Activated naive CD4-positive, alpha-beta T cell treated with anti-CD3 and anti-CD28 coated beads, Interleukin-2, amount 10 ng/mL, durations not matched to agents 7 days and 5 days (primary cell): ENCODE measurements at regions not wholly inside any gene's neighbourhood (a gene's known extent, or its start where the extent isn't known, plus 50 kb on each side); places are given as distances from the start of the nearest gene placed in this dataset.
"Not testable (repeated sequence)": the region's sequence is repeated elsewhere in the genome, so short reads cannot be mapped to it uniquely, and the experiment has no call there.

Source experiments
- CTCF ChIA-PET: fragments of 350-600 bp; sonication (Branson Sonifier 250); formaldehyde crosslinking; loops from one replicate; lab custom pipeline; 2021; ENCODE audit warnings: antibody characterized with exemption; lab: Charles Lee
- DNase-seq: peaks from one replicate; pipeline ENCODE4 v3.0.0-alpha.2; 2020
- H3K27ac Mint-ChIP-seq: one replicate; pipeline ENCODE4 v1.8.0; 2021; ENCODE audit warnings: mild to moderate bottlenecking, moderate library complexity, mixed read lengths
- H3K27me3 Mint-ChIP-seq: one replicate; pipeline ENCODE4 v1.8.0; 2021; ENCODE audit warnings: mild to moderate bottlenecking, mixed read lengths
- H3K36me3 Mint-ChIP-seq: one replicate; pipeline ENCODE4 v1.8.0; 2021; ENCODE audit warnings: mixed read lengths
- H3K4me1 Mint-ChIP-seq: one replicate; pipeline ENCODE4 v1.8.0; 2021; ENCODE audit warnings: mixed read lengths
- H3K4me3 Mint-ChIP-seq: one replicate; pipeline ENCODE4 v1.8.0; 2021; ENCODE audit warnings: mild to moderate bottlenecking, moderate library complexity, mixed read lengths
- H3K9me3 Mint-ChIP-seq: one replicate; pipeline ENCODE4 v1.8.0; 2021; ENCODE audit warnings: mixed read lengths

DNA sequence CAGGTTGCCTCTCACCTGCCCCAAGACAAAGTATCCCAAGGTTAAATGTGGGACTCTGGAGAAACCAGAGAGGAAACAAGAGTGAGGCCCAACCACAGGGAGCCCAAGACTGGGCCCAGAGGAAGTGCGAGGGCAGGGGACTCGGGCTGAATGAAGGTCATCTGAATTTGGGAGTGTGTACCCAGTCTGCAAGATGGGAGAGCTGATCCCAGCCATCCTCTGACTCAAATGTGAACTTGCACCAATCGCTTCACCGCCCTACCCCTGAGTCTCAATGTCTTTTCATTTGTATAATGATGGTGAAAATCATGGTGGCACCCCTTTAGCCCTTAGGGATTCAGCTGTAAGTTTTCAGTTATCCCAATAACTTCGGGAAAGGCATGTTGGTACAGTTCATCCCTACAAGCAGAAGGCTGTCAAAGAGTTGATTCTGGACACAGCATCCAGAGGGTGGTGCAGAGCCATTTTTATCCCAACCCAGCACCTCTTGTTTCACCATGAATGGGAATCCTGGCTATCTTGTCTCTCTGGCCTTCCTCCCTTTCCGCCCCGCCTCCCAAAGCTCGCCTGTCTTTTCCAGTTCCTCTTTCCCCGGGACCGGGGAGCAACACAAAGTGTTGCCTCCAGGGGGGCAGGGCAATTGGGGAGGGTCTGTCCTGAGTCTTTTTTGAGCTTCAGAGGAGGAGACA is 123.4 kb downstream of the NUFIP1 start:
- Mint-ChIP-seq H3K36me3 (no peaks in the 10 kb centered on the region), H3K27ac (no peak overlapping the region), H3K27me3 (peaks cover 14% of the 10 kb centered on the region), H3K4me3 (no peak overlapping the region), H3K9me3 (no peaks in the 10 kb centered on the region), H3K4me1 (no peaks in the 10 kb centered on the region)
- CTCF ChIA-PET, result no interaction called here
- no peak for DNase-seq

DNA sequence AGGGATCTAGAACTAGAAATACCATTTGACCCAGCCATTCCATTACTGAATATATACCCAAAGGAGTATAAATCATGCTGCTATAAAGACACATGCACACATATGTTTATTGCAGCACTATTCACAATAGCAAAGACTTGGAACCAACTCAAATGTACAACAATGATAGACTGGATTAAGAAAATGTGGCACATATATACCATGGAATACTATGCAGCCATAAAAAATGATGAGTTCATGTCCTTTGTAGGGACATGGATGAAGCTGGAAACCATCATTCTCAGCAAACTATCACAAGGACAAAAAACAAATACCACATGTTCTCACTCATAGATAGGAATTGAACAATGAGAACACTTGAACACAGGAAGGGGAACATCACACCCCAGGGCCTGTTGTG is 125.6 kb downstream of the NUFIP1 start:
- H3K27me3 Mint-ChIP-seq, H3K36me3 Mint-ChIP-seq, H3K27ac Mint-ChIP-seq, H3K9me3 Mint-ChIP-seq, H3K4me3 Mint-ChIP-seq, DNase-seq, H3K4me1 Mint-ChIP-seq, CTCF ChIA-PET: not testable (repeated sequence)

DNA sequence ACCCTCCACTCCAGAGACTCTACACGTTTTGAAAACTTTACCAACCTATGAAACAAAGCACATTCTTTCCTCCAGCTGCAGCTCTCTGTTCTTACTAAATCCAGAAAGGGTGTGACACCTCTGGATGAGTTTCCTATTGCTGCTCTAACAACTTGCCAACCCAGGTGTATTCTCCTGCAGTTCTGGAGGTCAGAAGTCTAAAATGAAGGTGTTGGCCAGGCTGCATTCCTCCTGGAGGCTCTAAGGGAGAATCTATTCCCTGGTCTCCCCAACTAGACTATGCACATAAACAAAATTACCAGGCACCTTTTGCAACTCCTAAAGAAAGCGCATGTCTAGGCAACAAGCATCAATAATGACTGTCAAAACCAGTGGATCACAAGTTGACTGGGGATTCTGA is 128.8 kb downstream of the NUFIP1 start:
- H3K9me3 Mint-ChIP-seq, result no peaks in the 10 kb centered on the region
- H3K27ac Mint-ChIP-seq, result no peak overlapping the region
- H3K27me3 Mint-ChIP-seq, result peaks cover 5% of the 10 kb centered on the region
- CTCF ChIA-PET, result no interaction called here
- H3K4me1 Mint-ChIP-seq, result no peaks in the 10 kb centered on the region
- no peak overlapping the region for H3K4me3 Mint-ChIP-seq
- no peaks in the 10 kb centered on the region for H3K36me3 Mint-ChIP-seq
- no peak for DNase-seq

DNA sequence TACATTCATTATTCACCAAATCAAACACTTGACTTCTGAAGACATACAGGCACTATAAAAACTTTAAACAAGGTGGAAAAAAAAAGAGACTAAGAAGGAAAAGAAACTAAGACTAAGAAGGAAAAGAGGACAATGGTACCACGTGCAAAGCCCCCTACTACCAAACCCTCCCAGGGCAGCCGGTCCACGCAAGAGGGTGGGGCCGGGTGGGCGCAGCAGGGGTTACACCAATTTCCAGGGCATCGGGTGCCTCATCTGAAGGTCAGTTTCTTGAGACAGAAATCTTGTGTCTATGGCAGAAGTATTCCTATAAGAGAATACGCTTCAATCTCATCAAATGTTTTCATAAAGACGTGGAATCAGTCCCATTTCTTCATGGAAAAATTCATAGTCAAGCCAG is 131.5 kb downstream of the NUFIP1 start:
- H3K27ac Mint-ChIP-seq, result no peak overlapping the region
- peaks cover 5% of the 10 kb centered on the region for H3K27me3 Mint-ChIP-seq
- CTCF ChIA-PET, result no interaction called here
- no peaks in the 10 kb centered on the region for H3K9me3 Mint-ChIP-seq
- no peak for DNase-seq
- no peaks in the 10 kb centered on the region for H3K36me3 Mint-ChIP-seq
- H3K4me1 Mint-ChIP-seq, result no peaks in the 10 kb centered on the region
- no peak overlapping the region for H3K4me3 Mint-ChIP-seq

DNA sequence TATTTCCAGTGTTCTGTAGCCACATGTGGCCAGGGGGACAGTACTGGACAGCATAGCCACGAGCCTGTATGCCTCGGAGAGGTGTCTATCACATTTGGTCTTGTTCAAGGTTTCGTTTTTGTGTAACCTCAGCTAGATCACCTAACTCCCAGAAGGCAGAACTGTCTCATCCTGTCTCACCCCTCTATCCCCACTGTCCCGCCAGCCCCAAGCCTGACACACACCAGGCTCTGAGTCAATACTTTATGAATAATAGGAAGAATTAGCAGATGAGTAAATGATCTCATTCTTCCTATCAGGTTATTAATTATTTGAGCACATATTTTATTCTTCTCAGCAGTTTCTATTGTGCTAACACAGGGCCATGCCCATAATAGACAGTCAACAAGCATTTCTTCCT is 132.2 kb downstream of the NUFIP1 start:
- Mint-ChIP-seq H3K4me3 (no peak overlapping the region), H3K36me3 (no peaks in the 10 kb centered on the region), H3K4me1 (no peaks in the 10 kb centered on the region), H3K27ac (no peak overlapping the region), H3K27me3 (peaks cover 5% of the 10 kb centered on the region), H3K9me3 (no peaks in the 10 kb centered on the region)
- DNase-seq, result no peak
- CTCF ChIA-PET, result no interaction called here

DNA sequence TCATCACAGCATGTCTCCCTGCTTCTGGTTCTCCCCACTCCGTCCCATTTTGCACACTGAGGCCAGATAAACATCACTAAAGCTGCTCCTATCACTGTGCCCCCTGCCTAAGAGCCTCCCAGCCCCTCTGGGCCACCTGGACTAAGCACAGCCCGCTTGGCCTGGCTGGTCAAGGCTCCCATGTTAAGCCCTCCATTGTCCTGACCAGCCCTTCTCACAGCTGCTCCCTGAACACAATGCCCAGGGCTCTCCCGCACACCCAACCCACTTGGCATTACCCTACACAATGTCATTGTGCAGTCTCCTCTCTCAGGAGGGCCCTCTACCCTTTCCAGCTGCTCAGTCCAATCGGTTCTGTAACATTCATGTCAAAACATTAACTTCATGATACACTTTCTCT is 133.4 kb downstream of the NUFIP1 start:
- no peaks in the 10 kb centered on the region for H3K36me3 Mint-ChIP-seq
- H3K9me3 Mint-ChIP-seq, result no peaks in the 10 kb centered on the region
- no peak overlapping the region for H3K27ac Mint-ChIP-seq
- H3K27me3 Mint-ChIP-seq, result peaks cover 5% of the 10 kb centered on the region
- CTCF ChIA-PET, result no interaction called here
- no peaks in the 10 kb centered on the region for H3K4me1 Mint-ChIP-seq
- no peak for DNase-seq
- no peak overlapping the region for H3K4me3 Mint-ChIP-seq

DNA sequence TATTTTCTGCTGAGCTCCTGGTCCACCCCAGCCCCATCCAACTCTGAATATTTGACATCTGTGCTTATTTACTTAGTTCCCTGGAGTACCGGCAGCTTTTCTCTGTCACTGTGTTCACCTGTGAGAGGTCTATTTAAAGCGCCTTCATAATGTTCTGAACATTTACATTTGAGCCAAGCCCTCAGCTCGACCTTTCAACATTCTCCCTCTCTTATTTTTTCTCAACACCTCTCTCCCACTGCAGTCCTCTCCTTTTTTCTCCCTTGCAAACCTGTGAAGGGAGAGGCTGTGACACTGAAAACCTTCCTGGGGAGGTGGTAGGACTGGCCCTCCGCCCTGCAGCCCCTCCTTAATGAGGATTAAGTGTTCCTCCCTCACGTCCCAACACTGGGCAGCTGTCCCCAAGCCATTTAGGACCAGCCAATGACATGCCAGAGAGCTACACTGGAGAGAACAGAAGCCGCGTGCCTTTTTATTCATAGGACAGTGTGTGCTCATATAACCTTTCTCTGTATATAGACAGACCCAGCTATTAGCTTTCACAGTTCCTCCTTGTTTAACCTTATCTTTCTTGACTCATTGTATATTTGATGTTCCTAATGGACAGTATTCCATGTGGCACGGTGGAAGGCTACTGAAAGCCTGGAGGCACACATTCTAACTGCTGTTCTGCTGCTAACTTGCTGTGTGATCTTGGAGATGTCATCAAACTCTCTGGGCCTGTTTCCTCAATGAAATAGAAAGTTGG is 134.8 kb downstream of the NUFIP1 start:
- Mint-ChIP-seq H3K27ac (no peak overlapping the region), H3K4me1 (no peaks in the 10 kb centered on the region), H3K9me3 (no peaks in the 10 kb centered on the region), H3K4me3 (no peak overlapping the region), H3K27me3 (peaks cover 9% of the 10 kb centered on the region), H3K36me3 (no peaks in the 10 kb centered on the region)
- CTCF ChIA-PET, result no interaction called here
- DNase-seq, result no peak

DNA sequence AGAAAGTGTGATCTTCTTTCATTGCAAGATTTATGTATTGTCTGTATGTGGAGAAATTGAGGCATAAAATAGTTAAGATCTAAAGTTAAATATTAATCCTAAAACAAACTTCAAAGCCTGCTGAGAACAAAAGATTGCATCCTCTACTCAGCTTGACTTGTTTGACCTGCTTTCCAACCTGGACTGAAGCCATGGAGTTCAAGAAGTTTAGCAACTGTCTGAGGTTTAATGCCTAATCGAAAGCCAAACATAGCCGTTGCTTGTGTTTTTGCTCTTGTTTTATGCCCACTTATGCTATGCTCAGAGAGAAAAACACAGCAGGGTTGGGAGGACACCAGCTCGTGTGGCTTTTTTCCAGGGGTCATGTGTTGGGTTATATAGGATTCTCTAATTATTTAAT is 135.6 kb downstream of the NUFIP1 start:
- CTCF ChIA-PET, result no interaction called here
- no peak overlapping the region for H3K4me3 Mint-ChIP-seq
- H3K27me3 Mint-ChIP-seq, result peaks cover 9% of the 10 kb centered on the region
- H3K36me3 Mint-ChIP-seq, result no peaks in the 10 kb centered on the region
- H3K27ac Mint-ChIP-seq, result no peak overlapping the region
- no peaks in the 10 kb centered on the region for H3K4me1 Mint-ChIP-seq
- H3K9me3 Mint-ChIP-seq, result no peaks in the 10 kb centered on the region
- DNase-seq, result no peak

DNA sequence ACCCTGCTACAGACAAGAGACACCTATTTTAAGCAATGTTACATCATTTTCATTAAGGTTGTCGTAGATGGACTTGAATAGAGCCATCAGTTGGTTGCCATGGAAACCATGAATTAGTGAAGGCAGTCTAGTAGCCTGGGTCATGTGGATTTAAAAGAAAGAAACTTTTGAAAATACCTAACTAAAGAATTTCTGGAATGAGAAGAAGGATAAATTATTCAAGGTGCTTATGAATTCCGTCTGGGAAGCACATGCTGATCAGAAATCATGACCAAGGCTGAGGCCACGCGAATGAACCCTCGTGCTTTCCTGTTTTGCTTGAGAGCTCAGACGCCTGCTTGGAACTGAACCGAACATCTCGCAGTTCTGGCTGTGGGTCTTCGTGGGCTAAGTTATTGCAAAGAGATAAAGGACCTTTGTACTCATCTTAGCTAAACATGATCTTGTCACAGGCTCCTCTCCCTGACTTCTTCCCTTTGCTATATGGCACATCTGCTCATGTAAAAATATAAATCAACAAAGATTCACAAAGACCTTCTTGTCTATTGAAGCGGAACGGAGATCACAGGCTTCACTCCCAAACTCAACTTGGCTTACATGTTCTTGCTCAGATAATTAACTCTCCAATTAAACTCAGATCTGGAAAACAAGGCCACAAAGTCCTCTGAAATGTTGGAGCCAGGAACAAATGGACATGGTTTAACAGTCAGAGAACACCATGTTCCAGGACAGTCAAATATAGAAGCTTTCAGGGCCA is 140.2 kb downstream of the NUFIP1 start:
- H3K4me1 Mint-ChIP-seq, result no peaks in the 10 kb centered on the region

DNA sequence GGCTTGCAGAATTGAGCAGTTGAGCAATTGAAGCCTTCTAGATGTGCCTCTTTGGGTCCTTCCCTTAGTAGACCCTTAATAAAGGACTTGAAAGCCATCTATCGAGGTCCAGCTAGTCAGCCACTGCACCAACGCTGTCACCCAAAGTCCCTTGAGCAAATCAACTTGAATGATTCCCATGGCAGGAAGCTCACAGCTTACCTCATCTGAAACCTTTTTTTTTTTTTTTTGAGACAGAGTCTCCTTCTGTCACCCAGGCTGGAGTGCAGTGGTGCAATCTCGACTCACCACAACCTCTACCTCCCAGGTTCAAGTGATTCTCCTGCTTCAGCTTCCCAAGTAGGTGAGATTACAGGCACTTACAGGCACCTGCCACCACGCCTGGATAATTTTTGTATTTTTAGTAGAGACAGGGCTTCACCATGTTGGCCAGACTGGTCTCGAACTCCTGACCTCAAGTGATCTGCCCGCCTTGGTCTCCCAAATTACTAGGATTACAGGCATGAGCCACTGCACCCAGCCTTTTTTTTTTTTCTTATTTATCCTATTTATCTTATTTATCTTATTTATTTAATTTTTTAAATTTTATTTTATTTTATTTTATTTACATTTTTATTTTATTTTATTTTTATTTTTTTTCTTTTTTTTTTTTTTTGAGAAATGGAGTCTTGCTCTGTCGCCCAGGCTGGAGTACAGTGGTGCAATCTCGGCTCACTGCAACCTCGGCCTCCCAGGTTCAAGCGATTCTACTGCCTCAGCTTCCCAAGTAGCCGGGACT is 143.8 kb downstream of the NUFIP1 start:
- H3K4me1 Mint-ChIP-seq, H3K27ac Mint-ChIP-seq, CTCF ChIA-PET, DNase-seq, H3K9me3 Mint-ChIP-seq, H3K4me3 Mint-ChIP-seq, H3K27me3 Mint-ChIP-seq, H3K36me3 Mint-ChIP-seq: not testable (repeated sequence)

More for the DNA sequence above, 140.2 kb downstream of the NUFIP1 start:
- no peak for DNase-seq
- CTCF ChIA-PET, result no interaction called here
- no peaks in the 10 kb centered on the region for H3K36me3 Mint-ChIP-seq
- H3K9me3 Mint-ChIP-seq, result no peaks in the 10 kb centered on the region
- no peak overlapping the region for H3K27ac Mint-ChIP-seq
- peaks cover 10% of the 10 kb centered on the region for H3K27me3 Mint-ChIP-seq
- H3K4me3 Mint-ChIP-seq, result no peak overlapping the region

DNA sequence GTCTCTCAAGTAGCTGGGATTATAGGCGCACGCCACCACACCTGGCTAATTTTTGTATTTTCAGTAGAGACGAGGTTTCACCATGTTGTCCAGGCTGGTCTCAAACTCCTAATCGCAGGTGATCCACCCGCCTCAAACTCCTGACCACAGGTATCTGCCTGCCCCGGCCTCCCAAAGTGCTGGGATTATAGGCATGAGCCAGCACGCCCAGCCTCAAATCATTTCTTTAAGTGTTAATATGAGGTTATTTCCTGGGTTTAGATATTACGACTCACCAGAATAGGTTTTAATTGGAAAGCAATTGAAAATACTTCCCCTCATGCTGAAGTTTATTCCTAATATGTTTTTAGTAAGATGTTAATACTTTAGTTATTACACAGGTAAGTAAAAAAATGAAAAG is 144.5 kb downstream of the NUFIP1 start:
- Mint-ChIP-seq H3K4me1 (no peaks in the 10 kb centered on the region), H3K27me3 (peaks cover 6% of the 10 kb centered on the region), H3K9me3 (no peaks in the 10 kb centered on the region), H3K27ac (no peak overlapping the region), H3K36me3 (no peaks in the 10 kb centered on the region), H3K4me3 (no peak overlapping the region)
- CTCF ChIA-PET, result no interaction called here
- DNase-seq, result no peak

DNA sequence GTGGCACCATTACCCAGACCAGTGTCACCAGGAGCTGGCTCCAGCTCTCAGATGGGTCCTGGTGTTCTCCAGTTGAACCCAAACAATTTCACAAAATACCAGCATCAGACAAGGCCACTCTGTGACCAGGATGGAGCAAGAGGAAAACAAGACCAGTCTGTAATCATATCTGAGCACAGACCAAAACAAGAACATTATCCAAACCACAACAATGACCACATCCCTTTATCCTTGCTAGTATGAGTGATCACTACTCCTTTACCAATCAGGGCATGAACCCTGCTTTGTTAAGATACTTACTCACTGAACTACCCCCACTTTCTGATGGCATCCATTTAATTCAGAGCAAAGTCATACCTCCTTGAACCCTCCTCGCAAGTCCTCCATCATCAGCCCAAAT is 145.9 kb downstream of the NUFIP1 start:
- CTCF ChIA-PET, result no interaction called here

DNA sequence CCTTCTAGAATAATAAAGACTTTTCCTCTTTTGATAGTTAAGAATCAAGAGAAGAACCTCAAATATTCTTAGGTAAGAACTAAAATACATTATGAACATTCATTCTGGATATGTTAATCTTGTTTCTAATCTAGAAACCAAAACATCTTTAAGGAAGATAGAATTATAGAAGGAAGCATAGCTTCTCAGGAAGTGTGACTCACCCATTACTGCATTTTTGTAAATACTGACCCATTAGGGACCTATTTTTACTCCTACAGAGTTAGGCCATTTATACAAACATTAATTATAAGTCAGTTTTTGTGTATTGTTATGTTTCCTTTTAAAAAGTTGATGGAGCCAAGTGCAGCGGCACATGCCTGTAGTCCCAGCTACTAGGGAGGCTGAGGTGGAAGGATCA is 147.1 kb downstream of the NUFIP1 start:
- Mint-ChIP-seq H3K36me3 (no peaks in the 10 kb centered on the region), H3K9me3 (no peaks in the 10 kb centered on the region), H3K27ac (no peak overlapping the region), H3K27me3 (no peaks in the 10 kb centered on the region), H3K4me3 (no peak overlapping the region), H3K4me1 (no peaks in the 10 kb centered on the region)
- CTCF ChIA-PET, result no interaction called here
- no peak for DNase-seq

More for the DNA sequence above, 145.9 kb downstream of the NUFIP1 start:
- H3K9me3 Mint-ChIP-seq, result no peaks in the 10 kb centered on the region
- DNase-seq, result no peak
- H3K4me3 Mint-ChIP-seq, result no peak overlapping the region
- H3K4me1 Mint-ChIP-seq, result no peaks in the 10 kb centered on the region
- H3K36me3 Mint-ChIP-seq, result no peaks in the 10 kb centered on the region
- peaks cover 3% of the 10 kb centered on the region for H3K27me3 Mint-ChIP-seq
- H3K27ac Mint-ChIP-seq, result no peak overlapping the region

DNA sequence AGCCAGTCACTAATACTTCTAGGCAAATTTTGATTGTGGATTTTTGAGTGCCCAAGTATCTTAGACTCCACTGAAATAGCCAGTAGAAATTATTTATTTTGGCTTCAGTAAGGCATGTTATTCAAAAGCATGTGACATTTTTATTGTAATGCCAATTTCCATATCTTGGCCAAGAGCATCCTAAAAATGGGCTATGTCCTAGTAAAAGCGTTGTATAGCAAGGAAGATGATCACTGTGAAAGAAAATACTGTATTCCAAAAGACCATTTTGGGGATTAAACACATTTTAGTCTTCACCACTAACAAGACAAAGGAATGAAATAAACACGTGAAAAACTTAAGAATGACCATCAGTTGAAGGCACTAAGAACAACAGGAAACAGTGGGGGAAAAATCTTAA is 149.1 kb downstream of the NUFIP1 start:
- DNase-seq, result no peak
- CTCF ChIA-PET, result no interaction called here
- Mint-ChIP-seq H3K27me3 (peaks cover 4% of the 10 kb centered on the region), H3K4me3 (no peak overlapping the region), H3K9me3 (no peaks in the 10 kb centered on the region), H3K27ac (no peak overlapping the region), H3K36me3 (no peaks in the 10 kb centered on the region), H3K4me1 (no peaks in the 10 kb centered on the region)
